COLO668 (cell line): ENCODE measurements at regions not wholly inside any gene's neighbourhood (a gene's known extent, or its start where the extent isn't known, plus 50 kb on each side); places are given as distances from the start of the nearest gene placed in this dataset.
"Not testable (repeated sequence)": the region's sequence is repeated elsewhere in the genome, so short reads cannot be mapped to it uniquely, and the experiment has no call there.

Experiments
- DNase-seq: peaks from one replicate; lab custom pipeline; 2025; ENCODE audit not compliant: unreplicated experiment; lab: John Stamatoyannopoulos, UW

GRCh38 chrX:2574271-2574670, 73.5 kb upstream of the DHRSX start:
- no peak for DNase-seq

GRCh38 chrX:2572740-2573139, 72.0 kb upstream of the DHRSX start:
- peak; percentile 14 for DNase-seq

- DNase-seq = no peak
Observed at GRCh38 chrX:2568125-2568524, 67.3 kb upstream of the DHRSX start.

- DNase-seq = no peak
Observed at GRCh38 chrX:2566055-2566454, 65.3 kb upstream of the DHRSX start.

GRCh38 chrX:2561456-2561855, 60.7 kb upstream of the DHRSX start:
- no peak for DNase-seq

GRCh38 chrX:2559124-2559523, 58.3 kb upstream of the DHRSX start:
- no peak for DNase-seq

GRCh38 chrX:2554891-2555290, 54.1 kb upstream of the DHRSX start:
- DNase-seq = no peak

GRCh38 chrX:2554066-2554465, 53.3 kb upstream of the DHRSX start:
- not testable (repeated sequence) for DNase-seq

- no peak for DNase-seq
Observed at GRCh38 chrX:2552621-2553201, 51.9 kb upstream of the DHRSX start.

- DNase-seq = no peak
Observed at GRCh38 chrX:2550328-2551020, 49.7 kb upstream of the DHRSX start.
